ENCODE measurements at regions not wholly inside any gene's neighbourhood (a gene's known extent, or its start where the extent isn't known, plus 50 kb on each side); places are given as distances from the start of the nearest gene placed in this dataset.
"Not testable (repeated sequence)": the region's sequence is repeated elsewhere in the genome, so short reads cannot be mapped to it uniquely, and the experiment has no call there.

DNA sequence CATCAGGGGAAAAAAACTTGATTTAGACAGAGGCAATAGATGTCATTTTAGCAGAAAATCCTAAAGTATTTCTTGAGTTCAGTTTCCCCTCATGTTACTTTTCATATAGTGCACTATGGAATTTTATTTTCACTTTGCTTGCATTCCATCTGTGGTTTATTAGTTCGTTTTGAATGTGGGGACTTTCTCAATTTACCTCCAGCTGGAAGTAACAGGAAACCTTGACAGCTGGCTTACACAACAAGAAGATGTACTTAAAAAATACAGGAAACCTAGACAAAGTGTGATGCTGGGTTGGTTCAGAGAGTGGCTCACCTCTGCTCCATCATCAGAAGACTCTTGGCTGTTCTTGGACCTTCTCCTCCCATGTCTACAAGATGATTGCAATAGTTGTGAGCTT, 567.0 kb downstream of the CETN3 start:
- intact Hi-C loops (cut with micrococcal nuclease): no loop called here
- Mint-ChIP-seq H3K27me3 (ENCODE audit: low read depth) (no peaks in the 10 kb centered on the region), H3K36me3 (ENCODE audit: low read depth) (no peaks in the 10 kb centered on the region), H3K4me3 (ENCODE audit: low read depth) (no peak overlapping the region), H3K27ac (no peak overlapping the region), H3K4me1 (ENCODE audit: low read depth) (no peaks in the 10 kb centered on the region), H3K9me3 (no peaks in the 10 kb centered on the region)
- no peak for DNase-seq (ENCODE audit: low spot score)

DNA sequence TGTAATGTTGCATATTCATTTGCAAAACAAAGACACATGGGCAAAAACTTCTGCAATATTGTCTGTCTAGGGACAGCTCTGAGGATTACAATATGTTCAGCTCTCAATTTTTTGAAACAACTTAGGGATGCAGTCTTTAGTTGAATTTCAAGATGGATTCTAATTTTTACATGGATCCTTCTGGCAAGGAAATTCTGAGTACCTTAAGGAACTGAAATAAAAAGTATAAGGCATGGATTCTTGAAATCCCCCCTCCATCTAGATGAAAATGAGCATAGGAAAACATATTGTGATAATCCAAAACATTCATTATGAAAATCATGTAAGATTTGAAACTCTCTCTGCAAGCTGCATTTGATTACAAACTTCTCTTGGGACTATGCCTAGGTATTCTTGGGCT, 568.6 kb downstream of the CETN3 start:
- no peaks in the 10 kb centered on the region for H3K9me3 Mint-ChIP-seq
- intact Hi-C loops (cut with micrococcal nuclease): no loop called here
- no peaks in the 10 kb centered on the region for H3K36me3 Mint-ChIP-seq (ENCODE audit: low read depth)
- no peak overlapping the region for H3K27ac Mint-ChIP-seq
- H3K27me3 Mint-ChIP-seq (ENCODE audit: low read depth): no peaks in the 10 kb centered on the region
- no peak overlapping the region for H3K4me3 Mint-ChIP-seq (ENCODE audit: low read depth)
- H3K4me1 Mint-ChIP-seq (ENCODE audit: low read depth): no peaks in the 10 kb centered on the region
- no peak for DNase-seq (ENCODE audit: low spot score)

DNA sequence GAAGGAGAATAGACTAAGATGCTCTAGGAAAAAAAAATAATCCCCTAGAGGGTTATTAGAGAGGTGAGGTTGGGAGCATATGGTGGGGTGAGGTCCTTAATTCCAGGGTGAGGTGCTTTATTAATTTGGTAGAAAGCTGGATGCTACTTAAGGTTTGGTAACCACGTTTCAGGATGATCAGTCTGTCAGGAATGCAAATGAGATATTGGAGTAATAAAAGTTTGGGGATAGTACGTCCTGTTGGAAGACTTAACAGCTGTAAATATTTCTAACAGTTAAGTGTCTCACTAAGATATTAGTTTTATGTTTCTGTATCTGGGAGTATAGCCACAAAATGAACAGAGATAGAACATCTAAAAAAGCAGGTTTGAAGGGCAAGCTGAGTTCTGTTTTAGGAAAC, 578.9 kb downstream of the CETN3 start:
- H3K27me3 Mint-ChIP-seq (ENCODE audit: low read depth): no peaks in the 10 kb centered on the region
- intact Hi-C loops (cut with micrococcal nuclease): no loop called here

DNA sequence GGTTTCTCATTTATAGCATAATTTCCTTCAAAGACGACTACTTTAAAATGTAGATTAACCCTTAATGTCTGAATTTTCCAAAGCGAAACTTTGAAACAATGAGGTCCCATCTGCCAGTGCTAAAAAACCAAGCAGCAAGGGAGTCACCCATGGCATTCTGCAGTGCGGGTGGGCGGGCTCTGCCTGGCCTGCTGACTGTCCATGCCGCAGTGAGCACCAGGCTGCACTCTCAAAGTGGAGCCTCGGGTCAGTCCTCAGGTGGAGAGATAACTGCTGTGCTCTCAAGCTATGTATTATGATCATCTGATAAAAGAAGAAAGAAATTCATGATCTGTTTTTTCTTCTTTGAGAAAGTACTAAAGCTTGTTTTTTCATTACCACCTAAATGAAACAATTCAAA, 581.6 kb downstream of the CETN3 start:
- H3K9me3 Mint-ChIP-seq: peaks cover 9% of the 10 kb centered on the region
- intact Hi-C loops (cut with micrococcal nuclease): no loop called here
- no peak overlapping the region for H3K27ac Mint-ChIP-seq

More for the DNA sequence above, 578.9 kb downstream of the CETN3 start:
- no peaks in the 10 kb centered on the region for H3K36me3 Mint-ChIP-seq (ENCODE audit: low read depth)
- H3K9me3 Mint-ChIP-seq: peaks cover 4% of the 10 kb centered on the region
- DNase-seq (ENCODE audit: low spot score): no peak
- no peaks in the 10 kb centered on the region for H3K4me1 Mint-ChIP-seq (ENCODE audit: low read depth)
- H3K27ac Mint-ChIP-seq: no peak overlapping the region
- no peak overlapping the region for H3K4me3 Mint-ChIP-seq (ENCODE audit: low read depth)

DNA sequence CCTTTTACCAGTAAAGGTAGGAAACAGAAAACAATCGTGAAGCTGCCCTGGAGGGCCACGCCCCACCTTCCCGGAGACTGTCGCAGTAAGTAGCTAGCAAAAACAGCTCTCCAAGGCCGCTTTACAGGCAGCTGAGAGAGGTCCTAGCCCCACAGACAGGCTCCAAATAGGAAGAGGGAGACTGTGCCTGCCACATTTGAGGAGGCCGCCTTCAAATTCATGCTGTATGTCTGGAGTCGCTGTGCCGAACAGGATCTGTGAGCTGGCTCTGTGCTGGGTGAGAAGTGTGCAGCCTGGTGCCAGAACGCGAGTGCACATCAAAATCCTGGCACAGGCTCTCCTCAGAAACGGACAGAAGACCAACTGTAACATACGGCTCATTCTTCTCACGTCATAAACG, 582.2 kb downstream of the CETN3 start:
- Mint-ChIP-seq H3K36me3 (ENCODE audit: low read depth) (no peaks in the 10 kb centered on the region), H3K27me3 (ENCODE audit: low read depth) (no peaks in the 10 kb centered on the region), H3K9me3 (peaks cover 9% of the 10 kb centered on the region), H3K4me3 (ENCODE audit: low read depth) (no peak overlapping the region), H3K4me1 (ENCODE audit: low read depth) (no peaks in the 10 kb centered on the region), H3K27ac (no peak overlapping the region)
- intact Hi-C loops (cut with micrococcal nuclease): no loop called here
- DNase-seq (ENCODE audit: low spot score): no peak

More for the DNA sequence above, 581.6 kb downstream of the CETN3 start:
- no peak for DNase-seq (ENCODE audit: low spot score)
- Mint-ChIP-seq H3K4me1 (ENCODE audit: low read depth) (no peaks in the 10 kb centered on the region), H3K4me3 (ENCODE audit: low read depth) (no peak overlapping the region), H3K36me3 (ENCODE audit: low read depth) (no peaks in the 10 kb centered on the region), H3K27me3 (ENCODE audit: low read depth) (no peaks in the 10 kb centered on the region)

DNA sequence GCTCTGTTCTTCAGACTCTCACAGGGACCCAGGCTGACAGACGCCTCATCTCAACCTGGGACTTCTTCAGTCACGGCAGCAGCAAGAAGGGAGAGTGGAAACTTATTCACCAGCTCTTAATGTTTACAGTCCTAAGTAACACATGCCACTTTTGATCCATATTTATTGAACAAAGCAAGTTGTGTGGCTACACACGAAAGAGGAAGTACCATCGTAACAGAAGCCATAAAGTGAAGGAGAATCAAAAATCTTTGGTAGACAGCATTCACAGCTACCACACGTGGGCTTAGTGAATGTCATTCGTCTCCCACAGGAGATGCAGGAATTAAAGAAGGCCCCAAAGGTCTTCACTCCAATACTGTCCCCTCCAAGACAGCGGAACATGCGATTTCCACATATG, 582.6 kb downstream of the CETN3 start:
- Mint-ChIP-seq H3K36me3 (ENCODE audit: low read depth) (no peaks in the 10 kb centered on the region), H3K27me3 (ENCODE audit: low read depth) (no peaks in the 10 kb centered on the region), H3K4me3 (ENCODE audit: low read depth) (no peak overlapping the region), H3K4me1 (ENCODE audit: low read depth) (no peaks in the 10 kb centered on the region), H3K27ac (no peak overlapping the region), H3K9me3 (peaks cover 9% of the 10 kb centered on the region)
- no peak for DNase-seq (ENCODE audit: low spot score)
- intact Hi-C loops (cut with micrococcal nuclease): no loop called here

DNA sequence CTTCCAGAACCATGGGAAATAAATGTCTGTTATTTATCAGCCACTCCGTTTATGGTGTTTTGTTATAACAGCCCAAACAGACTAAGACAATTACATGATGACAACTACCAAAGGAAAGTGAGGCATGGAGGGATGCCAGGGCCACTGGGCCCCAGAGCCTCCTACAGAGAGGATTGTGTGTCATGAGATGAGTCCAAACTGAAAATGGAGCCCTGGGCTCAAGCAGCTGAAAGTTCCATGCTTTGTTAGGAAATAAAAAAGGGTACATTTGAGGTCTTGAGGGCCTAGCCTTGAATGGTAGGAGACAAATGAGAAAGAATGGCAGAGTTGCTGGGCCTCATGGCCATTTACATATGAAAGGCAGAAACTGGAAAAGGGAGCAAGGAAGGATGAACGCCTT, 586.5 kb downstream of the CETN3 start:
- Mint-ChIP-seq H3K4me3 (ENCODE audit: low read depth) (no peak overlapping the region), H3K36me3 (ENCODE audit: low read depth) (no peaks in the 10 kb centered on the region), H3K27ac (no peak overlapping the region), H3K27me3 (ENCODE audit: low read depth) (no peaks in the 10 kb centered on the region), H3K4me1 (ENCODE audit: low read depth) (no peaks in the 10 kb centered on the region), H3K9me3 (peaks cover 9% of the 10 kb centered on the region)
- no peak for DNase-seq (ENCODE audit: low spot score)
- intact Hi-C loops (cut with micrococcal nuclease): no loop called here

DNA sequence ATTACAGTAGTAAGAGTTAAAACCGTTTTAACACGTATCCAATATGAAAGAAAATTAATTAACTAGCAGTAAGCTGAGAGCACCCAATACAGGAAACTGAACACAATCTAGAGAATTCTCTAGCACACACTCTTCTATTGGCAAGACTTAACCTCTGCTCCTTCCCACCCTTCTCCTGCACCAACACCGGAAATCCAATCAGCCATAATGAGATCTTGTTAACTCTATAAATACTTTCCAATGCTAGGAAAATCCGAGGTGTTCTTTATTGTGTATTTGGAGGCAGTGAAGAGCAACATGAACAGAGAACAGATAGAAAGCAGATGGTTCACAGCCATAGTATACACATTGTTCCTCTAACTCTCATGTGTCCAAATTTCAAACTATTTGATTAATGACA, 591.7 kb downstream of the CETN3 start:
- Mint-ChIP-seq H3K36me3 (ENCODE audit: low read depth) (no peaks in the 10 kb centered on the region), H3K27ac (no peak overlapping the region), H3K9me3 (no peaks in the 10 kb centered on the region), H3K27me3 (ENCODE audit: low read depth) (no peaks in the 10 kb centered on the region), H3K4me1 (ENCODE audit: low read depth) (no peaks in the 10 kb centered on the region), H3K4me3 (ENCODE audit: low read depth) (no peak overlapping the region)
- no peak for DNase-seq (ENCODE audit: low spot score)
- intact Hi-C loops (cut with micrococcal nuclease): no loop called here

DNA sequence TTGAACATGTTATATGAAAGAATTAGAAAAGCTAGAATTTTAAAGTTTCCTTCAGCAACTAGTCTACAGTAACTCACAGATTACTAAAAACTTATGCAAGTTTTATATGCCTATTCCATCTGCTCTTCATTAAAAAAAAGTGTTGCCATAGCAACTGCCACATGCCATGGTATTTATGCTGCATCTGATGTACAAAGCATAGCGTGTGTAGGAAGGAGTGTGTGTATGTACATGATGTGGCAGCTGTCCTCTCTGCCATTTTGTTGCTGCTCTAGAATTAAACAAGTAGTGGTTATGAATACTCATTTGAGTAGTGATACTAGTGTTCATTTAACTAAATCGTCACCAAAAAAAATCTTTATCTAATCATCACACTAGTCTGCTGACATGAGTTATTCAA, 593.5 kb downstream of the CETN3 start:
- Mint-ChIP-seq H3K27me3 (ENCODE audit: low read depth) (no peaks in the 10 kb centered on the region), H3K4me3 (ENCODE audit: low read depth) (no peak overlapping the region), H3K27ac (no peak overlapping the region), H3K4me1 (ENCODE audit: low read depth) (no peaks in the 10 kb centered on the region), H3K9me3 (no peaks in the 10 kb centered on the region), H3K36me3 (ENCODE audit: low read depth) (no peaks in the 10 kb centered on the region)
- DNase-seq (ENCODE audit: low spot score): no peak
- intact Hi-C loops (cut with micrococcal nuclease): no loop called here

DNA sequence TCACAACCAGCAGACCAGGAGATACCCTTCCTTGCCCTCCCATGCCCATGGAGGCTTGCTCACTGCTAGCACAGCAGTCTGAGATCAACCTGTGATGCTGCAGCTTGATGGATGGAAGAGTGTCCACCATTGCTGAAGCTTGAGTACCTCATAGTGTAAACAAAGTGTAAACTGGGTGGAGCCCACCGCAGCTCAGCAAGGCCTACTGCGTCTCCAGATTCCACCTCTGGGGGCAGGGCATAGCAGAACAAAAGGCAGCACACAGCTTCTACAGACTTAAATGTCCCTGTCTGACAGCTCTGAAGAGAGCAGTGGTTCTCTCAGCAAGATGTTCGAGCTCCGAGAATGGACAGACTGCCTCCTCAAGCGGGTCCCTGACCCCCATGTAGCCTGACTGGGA, 608.8 kb downstream of the CETN3 start:
- DNase-seq (ENCODE audit: low spot score); H3K36me3 Mint-ChIP-seq (ENCODE audit: low read depth); H3K9me3 Mint-ChIP-seq; H3K4me1 Mint-ChIP-seq (ENCODE audit: low read depth); H3K27ac Mint-ChIP-seq; intact Hi-C loops (cut with micrococcal nuclease); H3K4me3 Mint-ChIP-seq (ENCODE audit: low read depth); H3K27me3 Mint-ChIP-seq (ENCODE audit: low read depth): not testable (repeated sequence)

DNA sequence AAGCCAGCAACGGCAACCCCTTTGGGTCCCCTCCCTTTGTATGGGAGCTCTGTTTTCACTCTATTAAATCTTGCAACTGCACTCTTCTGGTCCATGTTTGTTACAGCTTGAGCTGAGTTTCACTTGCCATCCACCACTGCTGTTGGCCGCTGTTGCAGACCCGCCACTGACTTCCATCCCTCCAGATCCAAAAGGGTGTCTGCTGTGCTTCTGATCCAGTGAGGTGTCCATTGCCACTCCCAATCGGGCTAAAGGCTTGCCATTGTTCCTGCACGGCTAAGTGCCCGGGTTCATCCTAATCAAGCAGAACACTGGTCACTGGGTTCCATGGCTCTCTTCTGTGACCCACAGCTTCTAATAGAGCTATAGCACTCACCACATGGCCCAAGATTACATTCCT, 615.1 kb downstream of the CETN3 start:
- H3K4me3 Mint-ChIP-seq (ENCODE audit: low read depth); H3K4me1 Mint-ChIP-seq (ENCODE audit: low read depth); H3K9me3 Mint-ChIP-seq; H3K36me3 Mint-ChIP-seq (ENCODE audit: low read depth); H3K27ac Mint-ChIP-seq; intact Hi-C loops (cut with micrococcal nuclease); DNase-seq (ENCODE audit: low spot score); H3K27me3 Mint-ChIP-seq (ENCODE audit: low read depth): not testable (repeated sequence)

DNA sequence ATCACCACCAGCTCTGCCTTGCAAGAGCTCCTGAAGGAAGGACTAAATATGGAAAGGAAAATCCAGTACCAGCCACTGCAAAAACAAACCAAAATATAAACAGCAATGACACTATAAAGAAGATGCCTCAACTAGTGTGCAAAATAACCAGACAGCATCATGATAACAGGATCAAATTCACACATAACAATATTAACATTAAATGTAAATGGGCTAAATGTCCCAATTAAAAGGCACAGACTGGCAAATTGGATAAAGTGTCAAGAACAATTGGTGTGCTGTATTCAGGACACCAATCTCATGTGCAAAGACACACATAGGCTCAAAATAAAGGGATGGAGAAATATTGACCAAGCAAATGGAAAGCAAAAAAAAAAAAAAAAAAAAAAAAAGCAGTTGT, 629.8 kb downstream of the CETN3 start:
- H3K4me3 Mint-ChIP-seq (ENCODE audit: low read depth); H3K36me3 Mint-ChIP-seq (ENCODE audit: low read depth); intact Hi-C loops (cut with micrococcal nuclease); H3K27ac Mint-ChIP-seq; H3K4me1 Mint-ChIP-seq (ENCODE audit: low read depth); DNase-seq (ENCODE audit: low spot score); H3K27me3 Mint-ChIP-seq (ENCODE audit: low read depth): not testable (repeated sequence)
- H3K9me3 Mint-ChIP-seq: peaks cover 43% of the 10 kb centered on the region

DNA sequence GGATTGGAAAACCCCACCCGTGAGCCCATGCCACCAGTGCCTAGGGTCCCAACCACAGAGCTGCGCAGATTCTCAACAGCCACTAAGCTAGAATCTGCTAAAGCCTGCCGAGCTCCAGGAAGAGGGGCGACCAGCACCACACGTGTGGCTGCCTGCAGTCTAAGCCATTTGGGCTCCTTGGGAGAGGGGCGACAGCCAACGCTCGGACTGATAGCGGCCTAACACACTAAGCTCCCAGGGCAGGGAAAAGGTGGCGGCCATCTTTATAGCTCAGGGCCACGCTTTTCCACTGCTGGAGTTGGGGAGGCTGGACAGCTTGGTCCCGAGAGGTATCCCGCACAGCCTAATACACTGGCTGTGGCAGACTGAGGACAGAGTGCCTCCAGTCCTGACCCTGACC, 631.8 kb downstream of the CETN3 start:
- Mint-ChIP-seq H3K4me1 (ENCODE audit: low read depth) (no peaks in the 10 kb centered on the region), H3K27ac (no peak overlapping the region), H3K4me3 (ENCODE audit: low read depth) (no peak overlapping the region), H3K27me3 (ENCODE audit: low read depth) (no peaks in the 10 kb centered on the region), H3K9me3 (peaks cover 43% of the 10 kb centered on the region), H3K36me3 (ENCODE audit: low read depth) (no peaks in the 10 kb centered on the region)
- intact Hi-C loops (cut with micrococcal nuclease): no loop called here
- DNase-seq (ENCODE audit: low spot score): no peak

DNA sequence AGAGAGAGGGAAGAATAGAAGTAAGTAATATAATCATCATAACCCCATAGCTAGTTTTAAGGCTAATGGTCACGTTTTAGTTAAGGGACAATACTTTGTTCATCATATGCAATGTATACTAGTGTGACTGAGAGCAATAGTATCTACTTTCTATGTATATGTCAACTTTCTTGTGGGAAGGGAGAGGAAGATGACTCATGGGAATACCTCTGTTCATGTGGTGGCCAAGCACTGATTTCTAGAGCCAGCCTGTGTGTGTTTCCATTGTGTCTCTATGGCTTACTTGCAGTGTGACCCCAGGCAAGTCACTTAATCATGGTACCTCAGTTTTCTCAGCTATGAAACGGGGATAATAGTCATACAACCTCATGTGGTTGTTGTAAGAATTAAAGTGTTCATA, 639.6 kb downstream of the CETN3 start:
- intact Hi-C loops (cut with micrococcal nuclease): no loop called here
- Mint-ChIP-seq H3K9me3 (no peaks in the 10 kb centered on the region), H3K4me1 (ENCODE audit: low read depth) (no peaks in the 10 kb centered on the region), H3K4me3 (ENCODE audit: low read depth) (no peak overlapping the region), H3K27me3 (ENCODE audit: low read depth) (no peaks in the 10 kb centered on the region), H3K36me3 (ENCODE audit: low read depth) (no peaks in the 10 kb centered on the region), H3K27ac (no peak overlapping the region)
- DNase-seq (ENCODE audit: low spot score): no peak

Data from activated T-helper 2 cell treated with anti-CD3 and anti-CD28 coated beads, Interferon-gamma antibody, Interleukin-2, Interleukin-4, amounts not matched to agents 10 μg/mL and 5 μg/mL and 100 μg/mL, durations not matched to agents 14 hours and 24 hours and 36 hours (primary cell).